OCI-LY1 (cell line): ENCODE measurements at regions not wholly inside any gene's neighbourhood (a gene's known extent, or its start where the extent isn't known, plus 50 kb on each side); places are given as distances from the start of the nearest gene placed in this dataset.

ENCODE experiments used
- EZH2 ChIP-seq: fragments of 200-600 bp; sonication (generic), shearing (Covaris generic); IDR thresholded peaks from 2 replicates; pipeline ENCODE4 v1.8.0; 2017; ENCODE audit warnings: borderline replicate concordance, mixed run types, mild to moderate bottlenecking, antibody characterized with exemption, low read length, moderate library complexity, mixed read lengths
- TF ChIP-seq, protein P1 (sequence below): fragments of 200-600 bp; sonication (generic), shearing (Covaris generic); IDR thresholded peaks from 2 replicates; pipeline ENCODE4 v1.5.1; 2017; ENCODE audit warnings: mild to moderate bottlenecking, antibody characterized with exemption, low read length, moderate library complexity, mixed read lengths

DNA sequence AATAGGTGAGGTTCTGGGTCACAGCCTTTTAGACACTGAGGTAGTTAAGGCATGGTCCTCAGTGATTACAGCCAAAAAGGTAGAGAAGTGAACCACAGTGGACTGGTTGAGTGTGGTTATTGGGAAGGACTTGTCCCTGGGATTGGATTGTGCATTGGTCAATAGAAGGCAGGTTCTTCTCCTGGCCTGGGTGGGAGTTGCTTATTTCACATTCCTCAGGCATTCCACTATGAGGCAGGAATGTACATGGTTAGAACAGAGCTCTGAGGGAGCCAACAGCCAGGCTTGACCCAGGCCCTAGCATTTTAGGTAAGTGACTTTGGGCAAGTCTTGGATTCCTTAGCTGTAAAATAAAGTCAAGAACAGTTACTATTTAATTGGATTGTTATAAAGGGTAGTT, 97.9 kb upstream of the MARK1 start:
- TF ChIP-seq, protein P1, sequence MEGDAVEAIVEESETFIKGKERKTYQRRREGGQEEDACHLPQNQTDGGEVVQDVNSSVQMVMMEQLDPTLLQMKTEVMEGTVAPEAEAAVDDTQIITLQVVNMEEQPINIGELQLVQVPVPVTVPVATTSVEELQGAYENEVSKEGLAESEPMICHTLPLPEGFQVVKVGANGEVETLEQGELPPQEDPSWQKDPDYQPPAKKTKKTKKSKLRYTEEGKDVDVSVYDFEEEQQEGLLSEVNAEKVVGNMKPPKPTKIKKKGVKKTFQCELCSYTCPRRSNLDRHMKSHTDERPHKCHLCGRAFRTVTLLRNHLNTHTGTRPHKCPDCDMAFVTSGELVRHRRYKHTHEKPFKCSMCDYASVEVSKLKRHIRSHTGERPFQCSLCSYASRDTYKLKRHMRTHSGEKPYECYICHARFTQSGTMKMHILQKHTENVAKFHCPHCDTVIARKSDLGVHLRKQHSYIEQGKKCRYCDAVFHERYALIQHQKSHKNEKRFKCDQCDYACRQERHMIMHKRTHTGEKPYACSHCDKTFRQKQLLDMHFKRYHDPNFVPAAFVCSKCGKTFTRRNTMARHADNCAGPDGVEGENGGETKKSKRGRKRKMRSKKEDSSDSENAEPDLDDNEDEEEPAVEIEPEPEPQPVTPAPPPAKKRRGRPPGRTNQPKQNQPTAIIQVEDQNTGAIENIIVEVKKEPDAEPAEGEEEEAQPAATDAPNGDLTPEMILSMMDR: no peak
- no peak for TF ChIP-seq EZH2
